K562 (cell line): ENCODE measurements at regions not wholly inside any gene's neighbourhood (a gene's known extent, or its start where the extent isn't known, plus 50 kb on each side); places are given as distances from the start of the nearest gene placed in this dataset.

Source experiments
- ATAC-seq: fragments of 200-7000 bp; cut with Tn5 transposase; 3 replicates; pipeline ENCODE4 v1.9.1; 2020; ENCODE audit warnings: moderate library complexity
- BruUV-seq: library from RNA; stranded (reverse); fragments of 400-500 nt; replicated peaks from 2 replicates; lab custom pipeline; 2021; lab: Mats Ljungman, UMichigan
- CTCF ChIA-PET: fragments of 300-600 bp; formaldehyde crosslinking; extraction: SDS; loops from one replicate; lab custom pipeline; 2021; ENCODE audit warnings: low intra/inter-chr PET ratio; lab: Yijun Ruan, JAX
- POLR2A ChIA-PET: fragments of 300-600, 350-650 bp; sonication (Branson Sonifier 250); formaldehyde crosslinking; extraction: SDS; loops from one replicate; lab custom pipeline; 2021; ENCODE audit warnings: antibody characterized with exemption, inconsistent platforms; lab: Yijun Ruan, JAX
- DNase-seq, 4 experiments: peaks; one replicate each; pipeline versions ENCODE4 v3.0.0 to v3.0.0-alpha.2; 2011 to 2018; ENCODE audit warnings: low spot score in 3 of 4, mixed read lengths in 3 of 4; ENCODE audit errors: extremely low read depth in 1 of 4
- FAIRE-seq: peaks from 2 replicates; lab custom pipeline; 2011; peaks lifted over from hg19 to GRCh38; lab: Jason Lieb, UNC
- H2AFZ ChIP-seq: 2 replicates; pipeline ENCODE4 v1.6.0; 2011; ENCODE audit warnings: low read depth, low read length, control low read depth, inconsistent platforms
- H3K27ac ChIP-seq: fragments of 200-600 bp; 3 replicates; pipeline ENCODE4 v1.8.0; 2011; ENCODE audit warnings: low read depth, mild to moderate bottlenecking, control low read depth, inconsistent platforms, low read length, moderate library complexity, mixed read lengths; ENCODE audit errors: extremely low read depth
- H3K27me3 ChIP-seq, 2 experiments: fragments of 300-600 bp in 1 of 2; 2 replicates in 1 of 2; 3 replicates in 1 of 2; pipeline versions ENCODE4 v1.6.0 to v1.8.0; 2011; ENCODE audit warnings: inconsistent platforms in 2 of 2, low read length in 2 of 2, mild to moderate bottlenecking in 1 of 2, mixed read lengths in 1 of 2, moderate library complexity in 1 of 2; ENCODE audit not compliant: control insufficient read depth in 2 of 2, insufficient read depth in 2 of 2
- H3K36me3 ChIP-seq: fragments of 300-600 bp; 3 replicates; pipeline ENCODE4 v1.8.0; 2011; ENCODE audit warnings: mild to moderate bottlenecking, low read length, inconsistent platforms; ENCODE audit not compliant: control insufficient read depth, insufficient read depth
- H3K4me1 ChIP-seq, 2 experiments: fragments of 200-600 bp in 1 of 2; replicated peaks in 1 of 2; 2 replicates in 1 of 2; 3 replicates in 1 of 2; pipeline versions ENCODE4 v1.5.1 to v1.8.0; 2011; ENCODE audit warnings: inconsistent platforms in 2 of 2, low read length in 2 of 2, mild to moderate bottlenecking in 1 of 2, mixed read lengths in 1 of 2, moderate library complexity in 1 of 2; ENCODE audit not compliant: control insufficient read depth in 2 of 2, insufficient read depth in 2 of 2
- H3K4me2 ChIP-seq: 2 replicates; pipeline ENCODE4 v1.6.1; 2011; ENCODE audit warnings: low read length, control low read depth, inconsistent platforms, mixed read lengths; ENCODE audit not compliant: insufficient read depth
- H3K4me3 ChIP-seq: fragments of 200-600 bp; sonication (generic), shearing (Covaris generic); 2 replicates; pipeline ENCODE4 v1.5.1; 2016; ENCODE audit warnings: control low read depth, inconsistent platforms
- H3K79me2 ChIP-seq: fragments of 200-600 bp; 3 replicates; pipeline ENCODE4 v1.8.0; 2011; ENCODE audit warnings: low read length, inconsistent platforms; ENCODE audit not compliant: control insufficient read depth, insufficient read depth
- H3K9ac ChIP-seq, 2 experiments: 2 replicates each; pipeline versions ENCODE4 v1.6.0 to v1.6.1; 2011; ENCODE audit warnings: low read depth in 2 of 2, low read length in 2 of 2, control low read depth in 1 of 2, inconsistent platforms in 1 of 2, mild to moderate bottlenecking in 1 of 2, mixed read lengths in 1 of 2; ENCODE audit not compliant: insufficient read depth in 1 of 2
- H3K9me1 ChIP-seq: one replicate; pipeline ENCODE4 v1.6.0; 2011; ENCODE audit warnings: inconsistent platforms, mild to moderate bottlenecking, low read length, moderate library complexity; ENCODE audit not compliant: control insufficient read depth, insufficient read depth
- H3K9me3 ChIP-seq: replicated peaks from 2 replicates; pipeline ENCODE4 v1.5.1; 2011; ENCODE audit warnings: low read depth, low read length, inconsistent platforms; ENCODE audit not compliant: control insufficient read depth, insufficient read depth
- H4K20me1 ChIP-seq: replicated peaks from 2 replicates; pipeline ENCODE4 v1.6.1; 2011; ENCODE audit warnings: low read length, inconsistent platforms, mixed read lengths; ENCODE audit not compliant: control insufficient read depth, insufficient read depth
- CCAR2 ChIP-seq: fragments of 200-400 bp; formaldehyde crosslinking; IDR thresholded peaks from 2 replicates; pipeline ENCODE4 v1.6.1; 2017; ENCODE audit warnings: mild to moderate bottlenecking, low read depth, low read length
- GTF2F1 ChIP-seq: IDR thresholded peaks from 2 replicates; pipeline ENCODE4 v1.6.1; 2011; ENCODE audit warnings: low read depth, low read length, improper control_type of control experiment
- HDAC1 ChIP-seq, 2 experiments: fragments of 450-650 bp; IDR thresholded peaks; 2 replicates each; pipeline ENCODE4 v1.6.1; 2016 to 2017; ENCODE audit warnings: inconsistent platforms in 1 of 2, mild to moderate bottlenecking in 1 of 2, moderate library complexity in 1 of 2
- HIVEP1 ChIP-seq: fragments of 250-450 bp; sonication (Bioruptor Pico); IDR thresholded peaks from 2 replicates; pipeline ENCODE4 v1.4.0; 2020; ENCODE audit warnings: mild to moderate bottlenecking
- NCOA1 ChIP-seq: fragments of 450-650 bp; IDR thresholded peaks from 2 replicates; pipeline ENCODE4 v1.6.1; 2016; ENCODE audit warnings: low read depth
- NFE2L1 ChIP-seq: fragments of 450-650 bp; IDR thresholded peaks from 2 replicates; pipeline ENCODE4 v1.6.1; 2016; ENCODE audit warnings: missing genetic modification characterization, low read depth, mild to moderate bottlenecking, missing compliant biosample characterization, moderate library complexity, borderline replicate concordance
- PCBP2 ChIP-seq: fragments of 200-400 bp; formaldehyde crosslinking; IDR thresholded peaks from 2 replicates; pipeline ENCODE4 v1.6.1; 2018; ENCODE audit warnings: low read length, low read depth, mild to moderate bottlenecking, moderate library complexity; ENCODE audit not compliant: poor library complexity, severe bottlenecking
- POLR2H ChIP-seq: IDR thresholded peaks from 2 replicates; pipeline ENCODE4 v1.6.1; 2016; ENCODE audit warnings: missing genetic modification characterization, low read depth, mild to moderate bottlenecking, control low read depth, missing compliant biosample characterization, moderate library complexity
- PTRF ChIP-seq: fragments of 450-650 bp; IDR thresholded peaks from 2 replicates; pipeline ENCODE4 v1.6.1; 2016; ENCODE audit warnings: mild to moderate bottlenecking, missing genetic modification characterization, missing compliant biosample characterization
- RBM25 ChIP-seq: fragments of 200-400 bp; formaldehyde crosslinking; IDR thresholded peaks from 2 replicates; pipeline ENCODE4 v1.6.1; 2018; ENCODE audit warnings: low read length, low read depth, moderate library complexity; ENCODE audit not compliant: severe bottlenecking
- SIN3A ChIP-seq, 2 experiments: fragments of 150-350 bp in 1 of 2; IDR thresholded peaks; 2 replicates each; pipeline ENCODE4 v1.6.1; 2011 to 2016; ENCODE audit warnings: borderline replicate concordance in 2 of 2, low read depth in 2 of 2, low read length in 2 of 2, mild to moderate bottlenecking in 2 of 2, moderate library complexity in 2 of 2; ENCODE audit not compliant: control insufficient read depth in 1 of 2
- ZBTB49 ChIP-seq: sonication (generic); formaldehyde crosslinking; IDR thresholded peaks from 2 replicates; pipeline ENCODE4 v1.8.0; 2022; ENCODE audit warnings: missing genetic modification reagents, mild to moderate bottlenecking, borderline replicate concordance
- ZBTB5 ChIP-seq: fragments of 450-650 bp; IDR thresholded peaks from 2 replicates; pipeline ENCODE4 v1.6.1; 2017; ENCODE audit warnings: antibody characterized with exemption
- ZNF274 ChIP-seq: IDR thresholded peaks from 2 replicates; pipeline ENCODE4 v1.6.1; 2011; ENCODE audit warnings: low read depth, mild to moderate bottlenecking, low read length, moderate library complexity, borderline replicate concordance
- ZNF512 ChIP-seq: IDR thresholded peaks from 2 replicates; pipeline ENCODE4 v1.6.1; 2016; ENCODE audit warnings: missing genetic modification characterization, missing compliant biosample characterization
- ZNF586 ChIP-seq: fragments of 450-650 bp; formaldehyde crosslinking; conservative IDR thresholded peaks from 2 replicates; pipeline ENCODE4 v1.4.0; 2020; ENCODE audit warnings: mild to moderate bottlenecking, moderate library complexity
- WGBS: fragments of 100-300 bp; shearing (Covaris generic); methylation state at CpG from one replicate; pipeline ENCODE4 v1.1.6; 2016; ENCODE audit warnings: low coverage, mixed read lengths; ENCODE audit not compliant: insufficient coverage; ENCODE audit errors: missing lambda C conversion rate; 5-methylcytosine and 5-hydroxymethylcytosine counted together
- in situ Hi-C: fragments of 300-500 bp; cut with MboI; formaldehyde crosslinking; loops from 4 replicates; pipeline ENCODE4 v1.15.0; 2018; ENCODE audit warnings: inconsistent platforms, mixed read lengths
- intact Hi-C: fragments of 100-400 bp; cut with micrococcal nuclease; formaldehyde crosslinking; loops from 2 replicates; pipeline ENCODE4 v1.14.2; 2022

GRCh38 chr2:104434318-104434792, 419.6 kb upstream of the POU3F3 start (continued):
- TF ChIP-seq ZBTB5 (no peak), GTF2F1 (no peak), CCAR2 (no peak)

GRCh38 chr2:104434966-104435365, 418.9 kb upstream of the POU3F3 start:
- no peaks in the 10 kb centered on the region for H3K36me3 ChIP-seq
- H3K9me3 ChIP-seq, result no peaks in the 10 kb centered on the region
- no peak for ATAC-seq
- 3% methylated on average over 3 of the region's 3 CpGs for WGBS
- in situ Hi-C loops, result no loop called here
- H3K9ac ChIP-seq, result no peak overlapping the region
- H3K4me3 ChIP-seq, result no peak overlapping the region
- no peaks in the 10 kb centered on the region for H4K20me1 ChIP-seq
- no peak overlapping the region for H3K4me2 ChIP-seq
- BruUV-seq, result no TSS peak
- ChIA-PET CTCF (no interaction called here), POLR2A (interaction anchor here (0.6 to 0.8 kb wide), 2 partner anchors 17 to 31 kb away, joined by 3 read pairs; no protein-coding TSS in a partner anchor)
- H3K79me2 ChIP-seq, result no peaks in the 10 kb centered on the region
- intact Hi-C loops, result no loop called here
- DNase-seq, result no peak
- no peak overlapping the region for H2AFZ ChIP-seq
- no peaks in the 10 kb centered on the region for H3K9me1 ChIP-seq
- no peak for FAIRE-seq
- H3K27me3 ChIP-seq, result no peaks in the 10 kb centered on the region
- no peaks in the 10 kb centered on the region for H3K4me1 ChIP-seq
- H3K27ac ChIP-seq, result no peak overlapping the region
- TF ChIP-seq HIVEP1 (CRISPR knock-in tag) (no peak), ZNF586 (no peak), NCOA1 (no peak), POLR2H (tag) (no peak), PCBP2 (no peak), ZBTB49 (CRISPR knock-in tag) (no peak), RBM25 (no peak), NFE2L1 (tag) (no peak), PTRF (tag) (no peak), SIN3A (IDR thresholded peaks at IDR 0.05; ENCODE audit: borderline replicate concordance in 2 of 2, control insufficient read depth in 1 of 2, low read depth in 2 of 2, low read length in 2 of 2) (no peak), HDAC1 (IDR thresholded peaks at IDR 0.05) (no peak), ZNF274 (no peak), ZNF512 (tag) (no peak)
